ENCODE measurements at regions not wholly inside any gene's neighbourhood (a gene's known extent, or its start where the extent isn't known, plus 50 kb on each side); places are given as distances from the start of the nearest gene placed in this dataset.

GRCh38 chr14:40347675-40348074 is 915.4 kb upstream of the FBXO33 start:
- POLR2A ChIA-PET = no interaction called here
- Histone ChIP-seq H3K4me3 (replicated peaks in 1 of 2; ENCODE audit: low read depth in 1 of 2, low read length in 2 of 2) (peak overlapping the region; percentile 44 to 73), H3K36me3 (ENCODE audit: control insufficient read depth in 1 of 2, insufficient read depth in 2 of 2, low read length in 2 of 2) (no peaks in the 10 kb centered on the region), H3K9me3 (ENCODE audit: control insufficient read depth in 1 of 2, insufficient read depth in 1 of 2, low read depth in 1 of 2, low read length in 2 of 2) (no peaks in the 10 kb centered on the region), H3K9ac (ENCODE audit: low read length) (peak overlapping the region; percentile 71), H3K4me2 (ENCODE audit: low read length) (peak overlapping the region; percentile 76), H3K4me1 (ENCODE audit: control insufficient read depth in 1 of 2, insufficient read depth in 2 of 2, low read length in 2 of 2) (no peaks in the 10 kb centered on the region), H3K79me2 (ENCODE audit: insufficient read depth, low read length) (no peaks in the 10 kb centered on the region), H4K20me1 (ENCODE audit: insufficient read depth) (no peaks in the 10 kb centered on the region), H3K27me3 (ENCODE audit: insufficient read depth, low read length) (no peaks in the 10 kb centered on the region), H3K9me2 (ENCODE audit: insufficient read depth) (no peaks in the 10 kb centered on the region), H2AFZ (ENCODE audit: low read depth, low read length, poor library complexity, severe bottlenecking) (peak overlapping the region; percentile 54), H3K27ac (ENCODE audit: low read depth, low read length) (peak overlapping the region; percentile 45)
- DNase-seq (ENCODE audit: low read depth, low spot score) = no peak
- CTCF ChIA-PET = no interaction called here
- TF ChIP-seq RAD21 (IDR thresholded peaks at IDR 0.05; ENCODE audit: low read depth) = no peak
- TF ChIP-seq CBX3 (IDR thresholded peaks at IDR 0.05; ENCODE audit: low read depth) = no peak
- no peak for TF ChIP-seq JUND (IDR thresholded peaks at IDR 0.05)
- no peak for TF ChIP-seq SIN3A (IDR thresholded peaks at IDR 0.05; ENCODE audit: low read depth)
- no peak for TF ChIP-seq REST (IDR thresholded peaks at IDR 0.05; ENCODE audit: low read depth)
- TF ChIP-seq CTCF (IDR thresholded peaks at IDR 0.05 in 2 of 3, conservative IDR thresholded peaks at IDR 0.05 in 1 of 3; ENCODE audit: borderline replicate concordance in 1 of 3, insufficient read depth in 1 of 3, low read depth in 2 of 3, low read length in 2 of 3) = no peak
- no peak for TF ChIP-seq ZFX (IDR thresholded peaks at IDR 0.05)
- no peak for TF ChIP-seq EZH2 (IDR thresholded peaks at IDR 0.05)
- no peak for TF ChIP-seq POLR2AphosphoS5 (IDR thresholded peaks at IDR 0.05; ENCODE audit: low read depth, low read length)
- TF ChIP-seq EGR1 (IDR thresholded peaks at IDR 0.05; ENCODE audit: low read depth) = no peak
- no peak for TF ChIP-seq ZBTB33 (IDR thresholded peaks at IDR 0.05; ENCODE audit: extremely low read depth, insufficient replicate concordance, low read length)
- TF ChIP-seq ATF3 (IDR thresholded peaks at IDR 0.05) = no peak
- no peak for TF ChIP-seq YY1 (IDR thresholded peaks at IDR 0.05; ENCODE audit: extremely low read depth, insufficient replicate concordance, low read depth, low read length)
- TF ChIP-seq POLR2A (IDR thresholded peaks at IDR 0.05; ENCODE audit: borderline replicate concordance, extremely low read depth, insufficient read depth, insufficient read length) = no peak
- BruUV-seq (replicated peaks) = TSS peak; percentile 65
- RAD21 ChIA-PET (ENCODE audit: low non-redundant PET in 1 of 2, low total read pairs in 2 of 2, uncharacterized antibody in 2 of 2, unreplicated experiment in 2 of 2) = no interaction called here
- ATAC-seq = peak; percentile 69
- intact Hi-C loops (cut with micrococcal nuclease) = no loop called here
